Esophagus squamous epithelium (tissue), 5 donors: ENCODE measurements at regions not wholly inside any gene's neighbourhood (a gene's known extent, or its start where the extent isn't known, plus 50 kb on each side); places are given as distances from the start of the nearest gene placed in this dataset.

Experiments used
- DNase-seq: peaks from one replicate; lab custom pipeline; 2025; lab: John Stamatoyannopoulos, UW
- H3K27ac ChIP-seq, 4 donors: fragments of 200-600 bp; sonication (generic); one replicate each; pipeline ENCODE4 v1.5.1; 2016 to 2019; ENCODE audit warnings: mild to moderate bottlenecking in 1 of 4
- H3K27me3 ChIP-seq, 4 donors: fragments of 200-600 bp; sonication (generic); 1 replicate in 3 of 4; 2 replicates in 1 of 4; pipeline versions ENCODE4 v1.5.1 to v1.6.0; 2017 to 2021; ENCODE audit warnings: antibody characterized with exemption in 1 of 4
- H3K36me3 ChIP-seq, 3 donors: fragments of 200-600 bp; sonication (generic); one replicate each; pipeline ENCODE4 v1.5.1; 2016 to 2019
- H3K4me1 ChIP-seq, 3 donors: fragments of 200-600 bp; sonication (generic); one replicate each; pipeline ENCODE4 v1.5.1; 2017 to 2019
- H3K4me3 ChIP-seq, 4 donors: fragments of 200-600 bp; sonication (generic); 1 replicate in 3 of 4; 2 replicates in 1 of 4; pipeline ENCODE4 v1.5.1; 2016 to 2019; ENCODE audit warnings: mild to moderate bottlenecking in 2 of 4, moderate library complexity in 1 of 4
- H3K9me3 ChIP-seq, 3 donors: fragments of 200-600 bp; sonication (generic); one replicate each; pipeline ENCODE4 v1.5.1; 2016 to 2019
- POLR2A ChIP-seq, 4 donors: fragments of 450-650 bp; IDR thresholded peaks; one replicate each; pipeline ENCODE4 v1.6.1; 2017; ENCODE audit warnings: antibody characterized with exemption in 4 of 4, mild to moderate bottlenecking in 4 of 4, moderate library complexity in 3 of 4
- WGBS, 2 donors: methylation state at CpG; one replicate each; pipeline ENCODE4 v1.1.5; 2018; 5-methylcytosine and 5-hydroxymethylcytosine counted together
- intact Hi-C: fragments of 100-400 bp; cut with DNase I; formaldehyde crosslinking; loops from one replicate; pipeline ENCODE4 v1.15.0; 2022
- TF ChIP-seq, protein P1 (sequence below), 6 experiments: fragments of 450-650 bp in 4 of 6; fragments of 200-600 bp in 2 of 6; sonication (generic) in 2 of 6; IDR thresholded peaks; one replicate each; pipeline ENCODE4 v1.5.1; 2016 to 2019; ENCODE audit warnings: antibody characterized with exemption in 6 of 6, mild to moderate bottlenecking in 4 of 6, moderate library complexity in 4 of 6
- donor health status: DM: yes; HTN: yes; CAD: no.

DNA sequence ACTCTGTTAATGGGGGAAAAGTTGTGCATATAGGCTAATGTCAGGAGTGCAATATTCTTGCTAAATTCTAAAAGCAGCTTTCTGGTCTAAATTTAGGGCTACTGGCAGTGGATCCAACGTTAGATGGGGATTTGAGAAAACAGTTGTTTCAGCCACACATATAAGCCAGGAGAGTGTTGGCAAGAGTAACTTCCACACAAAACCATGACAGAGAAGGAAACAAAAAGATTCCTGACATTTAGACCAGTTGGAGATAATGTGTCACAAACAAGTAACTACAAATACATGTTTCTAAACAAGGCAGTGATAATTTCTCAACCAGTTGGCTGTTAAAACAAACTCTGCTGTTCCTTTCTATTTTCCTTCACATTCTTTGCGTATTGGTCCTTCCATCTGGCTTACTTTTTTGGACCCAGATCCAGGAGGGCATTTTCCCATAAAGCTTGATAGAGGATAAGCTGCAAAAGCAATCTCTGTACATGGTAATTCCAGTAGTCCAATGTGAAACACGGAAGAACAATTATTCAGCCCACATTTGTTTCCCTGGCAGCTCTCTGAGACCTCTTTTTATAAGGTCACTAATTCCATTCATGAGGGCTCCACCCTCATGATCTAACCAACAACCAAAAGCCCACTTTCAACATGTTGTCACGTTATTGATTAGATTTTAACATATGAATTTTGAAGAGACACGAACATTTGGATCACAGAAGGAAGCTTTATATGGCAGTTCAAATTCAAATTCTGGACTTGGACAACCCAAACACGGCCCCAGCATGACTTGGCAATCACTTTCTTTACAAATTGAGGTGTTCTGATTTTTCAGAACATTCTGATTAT is 1888.6 kb downstream of the MRPL39 start:
- 52 to 53% methylated on average over 6 of the region's 6 CpGs for WGBS, 2 donors
- no peak for DNase-seq
- Histone ChIP-seq H3K36me3 (no peaks in the 10 kb centered on the region), H3K27ac (no peak overlapping the region), H3K4me3 (no peak overlapping the region), H3K4me1 (no peaks in the 10 kb centered on the region), H3K27me3 (no peaks in the 10 kb centered on the region), H3K9me3 (peaks cover 0 to 15% (median 0%) of the 10 kb centered on the region in 3 donors)
- TF ChIP-seq, protein P1, sequence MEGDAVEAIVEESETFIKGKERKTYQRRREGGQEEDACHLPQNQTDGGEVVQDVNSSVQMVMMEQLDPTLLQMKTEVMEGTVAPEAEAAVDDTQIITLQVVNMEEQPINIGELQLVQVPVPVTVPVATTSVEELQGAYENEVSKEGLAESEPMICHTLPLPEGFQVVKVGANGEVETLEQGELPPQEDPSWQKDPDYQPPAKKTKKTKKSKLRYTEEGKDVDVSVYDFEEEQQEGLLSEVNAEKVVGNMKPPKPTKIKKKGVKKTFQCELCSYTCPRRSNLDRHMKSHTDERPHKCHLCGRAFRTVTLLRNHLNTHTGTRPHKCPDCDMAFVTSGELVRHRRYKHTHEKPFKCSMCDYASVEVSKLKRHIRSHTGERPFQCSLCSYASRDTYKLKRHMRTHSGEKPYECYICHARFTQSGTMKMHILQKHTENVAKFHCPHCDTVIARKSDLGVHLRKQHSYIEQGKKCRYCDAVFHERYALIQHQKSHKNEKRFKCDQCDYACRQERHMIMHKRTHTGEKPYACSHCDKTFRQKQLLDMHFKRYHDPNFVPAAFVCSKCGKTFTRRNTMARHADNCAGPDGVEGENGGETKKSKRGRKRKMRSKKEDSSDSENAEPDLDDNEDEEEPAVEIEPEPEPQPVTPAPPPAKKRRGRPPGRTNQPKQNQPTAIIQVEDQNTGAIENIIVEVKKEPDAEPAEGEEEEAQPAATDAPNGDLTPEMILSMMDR (IDR thresholded peaks at IDR 0.05) = no peak
- no peak for TF ChIP-seq POLR2A (IDR thresholded peaks at IDR 0.05)
- intact Hi-C loops = no loop called here

DNA sequence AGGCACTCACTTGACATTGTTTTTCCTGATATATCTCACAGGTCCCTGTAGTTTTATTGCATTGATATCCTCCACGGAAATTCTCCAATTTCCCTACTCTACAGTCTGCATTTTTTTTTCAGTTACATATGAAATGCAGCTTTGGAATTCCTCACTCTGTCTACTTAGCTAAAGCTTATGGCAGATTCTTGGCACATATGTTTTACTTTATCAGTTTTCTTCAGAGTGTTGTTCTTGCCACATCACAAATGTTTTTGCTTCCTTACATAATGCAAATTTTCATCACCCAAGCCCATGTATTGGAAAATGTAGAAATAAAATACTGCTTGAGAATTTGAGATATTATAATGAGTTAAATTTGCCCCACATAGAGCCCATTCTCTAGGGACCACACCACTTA is 1895.1 kb downstream of the MRPL39 start:
- no peaks in the 10 kb centered on the region for H3K4me1 ChIP-seq
- H3K4me3 ChIP-seq = no peak overlapping the region
- 64 to 76% methylated on average over 1 of the region's 1 CpG for WGBS, 2 donors
- H3K27me3 ChIP-seq = no peaks in the 10 kb centered on the region
- H3K9me3 ChIP-seq = peaks cover 0 to 11% (median 0%) of the 10 kb centered on the region in 3 donors
- H3K27ac ChIP-seq = no peak overlapping the region
- no peak for TF ChIP-seq POLR2A (IDR thresholded peaks at IDR 0.05)
- TF ChIP-seq, protein P1 (IDR thresholded peaks at IDR 0.05) = no peak
- no peak for DNase-seq
- intact Hi-C loops = no loop called here
- H3K36me3 ChIP-seq = no peaks in the 10 kb centered on the region

DNA sequence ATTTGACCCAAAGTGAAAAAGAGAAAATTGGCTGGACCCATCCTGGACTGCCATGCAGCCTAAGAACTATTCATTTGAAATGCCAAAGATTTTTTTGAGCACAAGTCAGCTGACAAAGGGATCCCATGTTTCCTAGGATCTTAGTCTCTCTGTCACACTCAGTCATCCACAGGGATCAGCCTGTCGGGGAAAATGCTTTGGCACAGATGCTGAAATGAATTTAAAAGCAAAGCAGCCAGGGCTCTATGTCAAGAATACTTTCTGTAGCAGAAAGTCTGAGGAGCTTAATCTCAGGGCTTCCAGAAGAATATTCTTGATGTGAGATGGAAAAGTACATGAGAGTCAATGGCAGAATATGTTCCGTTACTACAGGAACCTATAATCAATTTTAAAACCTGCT is 1900.8 kb downstream of the MRPL39 start:
- no peaks in the 10 kb centered on the region for H3K9me3 ChIP-seq
- H3K27ac ChIP-seq = no peak overlapping the region
- TF ChIP-seq POLR2A (IDR thresholded peaks at IDR 0.05) = no peak
- WGBS, 2 donors = 67 to 82% methylated on average over 2 of the region's 2 CpGs
- H3K27me3 ChIP-seq = no peaks in the 10 kb centered on the region
- intact Hi-C loops = no loop called here
- no peaks in the 10 kb centered on the region for H3K4me1 ChIP-seq
- DNase-seq = no peak
- no peaks in the 10 kb centered on the region for H3K36me3 ChIP-seq
- H3K4me3 ChIP-seq = no peak overlapping the region

DNA sequence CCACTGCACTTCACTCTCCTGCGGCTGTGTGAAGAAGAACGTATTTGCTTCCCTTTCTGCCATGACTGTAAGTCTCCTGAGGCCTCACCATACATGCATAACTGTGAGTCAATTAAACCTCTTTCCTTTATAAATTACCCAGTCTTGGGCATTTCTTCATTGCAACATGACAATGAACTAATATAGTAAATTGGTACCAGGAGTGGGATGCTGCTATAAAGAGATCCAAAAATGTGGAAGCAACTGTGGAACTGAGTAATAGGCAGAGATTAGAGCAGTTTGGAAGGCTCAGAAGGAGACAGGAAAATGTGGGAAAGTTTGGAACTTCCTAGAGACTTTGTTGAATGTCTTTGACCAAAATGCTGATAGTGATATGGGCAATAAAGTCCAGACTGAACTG is 1907.9 kb downstream of the MRPL39 start:
- DNase-seq = no peak
- WGBS, 2 donors = 80 to 87% methylated on average over 2 of the region's 2 CpGs
- no peak overlapping the region for H3K27ac ChIP-seq
- intact Hi-C loops = no loop called here
- TF ChIP-seq POLR2A (IDR thresholded peaks at IDR 0.05) = no peak
- TF ChIP-seq, protein P1 (IDR thresholded peaks at IDR 0.05) = no peak
- H3K36me3 ChIP-seq = no peaks in the 10 kb centered on the region
- H3K27me3 ChIP-seq = no peaks in the 10 kb centered on the region
- H3K9me3 ChIP-seq = peaks cover 0 to 20% (median 14%) of the 10 kb centered on the region in 3 donors
- no peaks in the 10 kb centered on the region for H3K4me1 ChIP-seq
- no peak overlapping the region for H3K4me3 ChIP-seq

DNA sequence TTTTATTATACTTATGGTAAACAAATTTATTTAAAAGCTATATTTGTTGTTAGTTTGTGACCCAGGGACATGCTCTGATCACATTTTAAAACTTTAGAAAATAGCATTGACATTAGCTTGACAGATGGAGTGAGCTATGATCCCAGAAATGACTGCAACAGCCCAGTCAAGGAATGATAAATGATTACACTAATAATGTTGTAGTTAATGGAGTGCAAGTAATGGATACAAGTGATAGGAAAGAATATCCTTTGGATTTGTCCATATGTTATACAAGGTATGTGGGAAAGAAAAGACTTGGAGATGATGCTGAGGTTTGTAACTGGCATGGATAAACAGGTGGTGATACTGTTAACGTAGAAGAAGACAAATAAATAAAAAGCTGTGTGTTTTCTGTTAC is 1908.7 kb downstream of the MRPL39 start:
- DNase-seq = no peak
- WGBS, 2 donors = 62 to 63% methylated on average over 1 of the region's 1 CpG
- Histone ChIP-seq H3K27me3 (no peaks in the 10 kb centered on the region), H3K4me3 (no peak overlapping the region), H3K9me3 (peaks cover 0 to 20% (median 14%) of the 10 kb centered on the region in 3 donors), H3K27ac (no peak overlapping the region), H3K4me1 (no peaks in the 10 kb centered on the region), H3K36me3 (no peaks in the 10 kb centered on the region)
- intact Hi-C loops = no loop called here
- TF ChIP-seq, protein P1 (IDR thresholded peaks at IDR 0.05) = no peak
- no peak for TF ChIP-seq POLR2A (IDR thresholded peaks at IDR 0.05)
